ENCODE measurements at regions not wholly inside any gene's neighbourhood (a gene's known extent, or its start where the extent isn't known, plus 50 kb on each side); places are given as distances from the start of the nearest gene placed in this dataset.

- TF ChIP-seq POLR2A (IDR thresholded peaks at IDR 0.05) = no peak
- TF ChIP-seq, protein P1, sequence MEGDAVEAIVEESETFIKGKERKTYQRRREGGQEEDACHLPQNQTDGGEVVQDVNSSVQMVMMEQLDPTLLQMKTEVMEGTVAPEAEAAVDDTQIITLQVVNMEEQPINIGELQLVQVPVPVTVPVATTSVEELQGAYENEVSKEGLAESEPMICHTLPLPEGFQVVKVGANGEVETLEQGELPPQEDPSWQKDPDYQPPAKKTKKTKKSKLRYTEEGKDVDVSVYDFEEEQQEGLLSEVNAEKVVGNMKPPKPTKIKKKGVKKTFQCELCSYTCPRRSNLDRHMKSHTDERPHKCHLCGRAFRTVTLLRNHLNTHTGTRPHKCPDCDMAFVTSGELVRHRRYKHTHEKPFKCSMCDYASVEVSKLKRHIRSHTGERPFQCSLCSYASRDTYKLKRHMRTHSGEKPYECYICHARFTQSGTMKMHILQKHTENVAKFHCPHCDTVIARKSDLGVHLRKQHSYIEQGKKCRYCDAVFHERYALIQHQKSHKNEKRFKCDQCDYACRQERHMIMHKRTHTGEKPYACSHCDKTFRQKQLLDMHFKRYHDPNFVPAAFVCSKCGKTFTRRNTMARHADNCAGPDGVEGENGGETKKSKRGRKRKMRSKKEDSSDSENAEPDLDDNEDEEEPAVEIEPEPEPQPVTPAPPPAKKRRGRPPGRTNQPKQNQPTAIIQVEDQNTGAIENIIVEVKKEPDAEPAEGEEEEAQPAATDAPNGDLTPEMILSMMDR (IDR thresholded peaks at IDR 0.05) = no peak
- no peak for TF ChIP-seq POLR2AphosphoS5 (IDR thresholded peaks at IDR 0.05; ENCODE audit: insufficient read depth in 1 of 2, low read depth in 1 of 2)
Observed at GRCh38 chr3:68479779-68480178, 452.6 kb downstream of the TAFA4 start.

All from vagina (tissue), 2 donors.